ENCODE measurements at regions not wholly inside any gene's neighbourhood (a gene's known extent, or its start where the extent isn't known, plus 50 kb on each side); places are given as distances from the start of the nearest gene placed in this dataset.

DNA sequence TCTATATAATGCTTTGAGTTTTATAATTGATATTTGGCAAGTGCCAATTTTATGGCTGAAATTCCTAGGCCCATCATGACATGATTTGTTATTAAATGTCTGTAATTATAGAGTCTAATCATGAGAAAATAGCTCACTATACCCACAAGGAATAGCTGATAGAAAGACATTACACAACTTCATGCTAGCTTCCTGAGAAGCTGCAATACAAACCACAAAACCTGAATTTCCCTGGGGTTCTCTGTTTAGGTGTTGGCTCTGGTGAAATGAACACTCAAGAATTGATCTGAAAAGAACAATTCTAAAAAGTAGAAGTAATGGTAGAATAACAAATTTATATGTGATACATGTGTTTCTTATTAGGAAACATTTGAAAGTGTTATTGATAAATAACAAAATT lies 169.6 kb downstream of the GASK1B start:
- DNase-seq (ENCODE audit: insufficient read length, low spot score) (no peak), FAIRE-seq (no peak)
- no peak for TF ChIP-seq SPI1 (IDR thresholded peaks at IDR 0.05; ENCODE audit: low read depth, low read length)
- TF ChIP-seq TAF1 (IDR thresholded peaks at IDR 0.05; ENCODE audit: low read depth, low read length) = no peak
- TF ChIP-seq POLR2A (IDR thresholded peaks at IDR 0.05; ENCODE audit: low read depth, low read length) = no peak
- no peak for TF ChIP-seq POU2F2 (IDR thresholded peaks at IDR 0.05; ENCODE audit: low read depth, low read length)
- no peak for TF ChIP-seq POLR2AphosphoS5 (IDR thresholded peaks at IDR 0.05; ENCODE audit: low read depth, low read length)
- TF ChIP-seq PAX5 (IDR thresholded peaks at IDR 0.05; ENCODE audit: insufficient read depth, low read length, severe bottlenecking) = no peak

DNA sequence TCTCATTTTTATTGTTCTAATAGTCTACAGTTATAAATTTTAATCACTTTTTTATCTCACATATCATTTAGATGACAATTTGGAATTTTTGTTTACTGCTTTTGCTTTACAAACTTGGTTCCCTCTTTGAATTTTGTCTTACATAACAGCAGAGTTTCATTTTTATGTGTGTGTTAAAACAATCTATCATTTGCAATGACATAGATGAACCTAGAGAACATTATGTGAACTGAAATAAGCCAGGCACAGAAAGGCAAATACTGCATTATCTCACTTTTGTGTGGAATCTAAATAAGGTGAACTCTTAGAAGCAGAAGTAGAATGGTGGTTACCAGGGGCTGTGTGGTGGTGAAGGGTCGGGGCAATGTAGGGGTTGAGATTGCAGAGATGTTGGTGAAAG lies 170.7 kb downstream of the GASK1B start:
- DNase-seq (ENCODE audit: insufficient read length, low spot score) = no peak
- no peak for TF ChIP-seq POLR2A (IDR thresholded peaks at IDR 0.05; ENCODE audit: low read depth, low read length)
- no peak for TF ChIP-seq POLR2AphosphoS5 (IDR thresholded peaks at IDR 0.05; ENCODE audit: low read depth, low read length)
- no peak for FAIRE-seq

DNA sequence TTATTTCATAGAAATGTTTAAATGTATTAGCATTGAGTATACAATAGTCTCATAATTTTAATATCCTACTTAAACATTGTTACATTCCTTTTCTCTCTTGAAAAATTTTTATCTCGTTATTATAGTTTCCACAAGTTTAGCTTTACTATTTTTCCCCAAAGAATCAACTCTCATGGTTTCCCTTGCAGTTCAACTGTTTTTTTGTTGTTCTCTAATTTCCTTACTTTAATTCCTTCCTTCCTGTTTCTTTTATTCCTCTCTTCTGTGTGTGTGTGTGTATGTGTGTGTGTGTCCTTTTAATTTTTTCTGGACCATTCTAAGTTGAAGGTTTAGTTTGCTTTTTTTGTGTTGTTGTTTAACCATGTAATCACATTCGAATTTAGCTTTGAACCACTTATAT lies 171.1 kb downstream of the GASK1B start:
- no peak for TF ChIP-seq POLR2A (IDR thresholded peaks at IDR 0.05; ENCODE audit: low read depth, low read length)
- no peak for FAIRE-seq
- no peak for DNase-seq (ENCODE audit: insufficient read length, low spot score)

DNA sequence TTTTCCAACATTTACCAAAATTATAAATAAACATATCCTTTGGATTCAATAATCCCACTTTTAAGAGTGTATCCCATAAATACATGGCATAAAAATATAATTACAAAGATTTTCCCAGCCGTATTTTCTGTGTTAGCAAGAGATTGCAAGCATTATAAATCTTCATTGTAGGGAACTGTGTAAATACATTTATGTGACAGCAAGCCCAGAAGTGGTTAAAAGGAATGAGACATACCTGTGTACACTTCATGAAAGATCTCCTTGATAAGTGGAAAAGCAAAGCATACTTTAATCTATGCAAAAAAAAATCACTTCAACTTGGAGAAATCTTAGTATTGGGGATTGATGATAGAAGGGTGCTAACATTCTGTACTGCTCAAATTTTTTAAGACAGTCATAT lies 173.1 kb downstream of the GASK1B start:
- TF ChIP-seq PAX5 (IDR thresholded peaks at IDR 0.05; ENCODE audit: insufficient read depth, low read length, severe bottlenecking) (no peak), POLR2AphosphoS5 (IDR thresholded peaks at IDR 0.05; ENCODE audit: low read depth, low read length) (no peak), SPI1 (IDR thresholded peaks at IDR 0.05; ENCODE audit: low read depth, low read length) (no peak), TAF1 (IDR thresholded peaks at IDR 0.05; ENCODE audit: low read depth, low read length) (no peak), POLR2A (IDR thresholded peaks at IDR 0.05; ENCODE audit: low read depth, low read length) (no peak), POU2F2 (IDR thresholded peaks at IDR 0.05; ENCODE audit: low read depth, low read length) (no peak)
- DNase-seq (ENCODE audit: insufficient read length, low spot score) (no peak), FAIRE-seq (no peak)

DNA sequence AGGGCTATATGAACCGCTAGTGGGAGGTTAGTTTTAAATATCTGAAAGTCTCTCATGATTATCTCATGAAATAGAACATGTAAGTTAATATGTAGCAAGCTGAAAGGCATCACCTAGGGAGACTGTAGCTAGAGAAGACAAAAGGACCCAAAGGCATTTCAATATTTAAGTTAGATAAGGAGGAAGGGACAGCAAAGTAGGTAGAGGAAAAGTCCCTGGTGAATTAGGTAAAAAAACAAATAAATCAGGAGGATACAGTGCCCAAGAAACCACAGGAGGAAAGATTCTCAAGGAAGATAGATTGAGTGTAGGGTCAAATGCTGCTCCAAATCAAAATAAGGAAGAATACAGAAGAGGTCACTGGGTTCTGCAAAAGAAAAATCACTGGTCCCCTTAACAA lies 175.5 kb downstream of the GASK1B start:
- TF ChIP-seq POLR2AphosphoS5 (IDR thresholded peaks at IDR 0.05; ENCODE audit: low read depth, low read length) = no peak
- TF ChIP-seq SPI1 (IDR thresholded peaks at IDR 0.05; ENCODE audit: low read depth, low read length) = no peak
- TF ChIP-seq TAF1 (IDR thresholded peaks at IDR 0.05; ENCODE audit: low read depth, low read length) = no peak
- TF ChIP-seq POU2F2 (IDR thresholded peaks at IDR 0.05; ENCODE audit: low read depth, low read length) = no peak
- no peak for TF ChIP-seq PAX5 (IDR thresholded peaks at IDR 0.05; ENCODE audit: insufficient read depth, low read length, severe bottlenecking)
- TF ChIP-seq POLR2A (IDR thresholded peaks at IDR 0.05; ENCODE audit: low read depth, low read length) = no peak
- no peak for FAIRE-seq
- no peak for DNase-seq (ENCODE audit: insufficient read length, low spot score)

DNA sequence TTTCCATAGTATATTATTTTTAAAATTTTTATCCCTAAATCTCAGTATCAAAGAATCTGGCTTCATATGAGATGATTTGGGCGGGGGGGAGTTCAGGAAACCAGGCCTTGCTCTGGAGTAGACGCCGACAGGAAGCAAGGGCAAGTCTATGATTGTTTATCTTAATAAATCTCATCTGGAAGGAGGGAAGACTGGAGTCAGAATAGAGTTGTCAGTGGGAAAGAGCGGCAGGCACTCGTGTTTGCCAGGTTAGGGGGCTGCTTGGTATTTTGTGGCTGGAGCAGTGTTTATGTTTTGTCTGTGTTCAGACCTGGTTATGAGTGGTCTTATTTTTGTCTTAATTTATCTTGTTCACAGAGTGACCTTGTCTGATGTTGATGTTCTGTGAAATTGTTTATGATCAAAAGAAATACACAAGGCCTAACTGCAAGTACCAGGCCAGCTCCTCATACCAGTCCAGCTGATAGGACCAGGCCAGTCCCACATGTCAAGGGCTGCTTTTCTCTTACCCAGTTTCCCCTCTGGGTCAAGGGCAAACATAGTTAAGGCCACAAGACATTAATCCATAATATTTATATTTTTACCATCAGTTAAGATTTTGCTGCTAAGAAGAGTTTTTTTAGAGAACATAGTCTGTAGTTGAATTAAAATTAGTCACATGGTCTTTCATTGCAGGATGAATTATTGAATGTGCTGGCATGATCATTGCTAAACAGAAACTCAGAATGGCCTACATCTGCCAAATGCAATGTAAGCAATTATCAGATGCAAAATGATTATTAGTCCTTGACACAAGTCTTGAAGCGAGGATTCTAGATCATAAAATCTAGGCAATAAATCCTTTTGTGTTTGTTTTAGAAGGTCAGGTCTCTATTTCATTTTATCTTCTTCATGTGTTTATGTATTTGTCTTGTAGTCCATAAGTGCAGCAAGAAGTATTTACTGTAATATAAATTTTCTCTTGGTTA lies 176.5 kb downstream of the GASK1B start:
- FAIRE-seq (no peak), DNase-seq (ENCODE audit: insufficient read length, low spot score) (no peak)
- TF ChIP-seq POLR2AphosphoS5 (IDR thresholded peaks at IDR 0.05; ENCODE audit: low read depth, low read length) (no peak), TAF1 (IDR thresholded peaks at IDR 0.05; ENCODE audit: low read depth, low read length) (no peak), SPI1 (IDR thresholded peaks at IDR 0.05; ENCODE audit: low read depth, low read length) (no peak), POLR2A (IDR thresholded peaks at IDR 0.05; ENCODE audit: low read depth, low read length) (no peak), PAX5 (IDR thresholded peaks at IDR 0.05; ENCODE audit: insufficient read depth, low read length, severe bottlenecking) (no peak), POU2F2 (IDR thresholded peaks at IDR 0.05; ENCODE audit: low read depth, low read length) (no peak)

DNA sequence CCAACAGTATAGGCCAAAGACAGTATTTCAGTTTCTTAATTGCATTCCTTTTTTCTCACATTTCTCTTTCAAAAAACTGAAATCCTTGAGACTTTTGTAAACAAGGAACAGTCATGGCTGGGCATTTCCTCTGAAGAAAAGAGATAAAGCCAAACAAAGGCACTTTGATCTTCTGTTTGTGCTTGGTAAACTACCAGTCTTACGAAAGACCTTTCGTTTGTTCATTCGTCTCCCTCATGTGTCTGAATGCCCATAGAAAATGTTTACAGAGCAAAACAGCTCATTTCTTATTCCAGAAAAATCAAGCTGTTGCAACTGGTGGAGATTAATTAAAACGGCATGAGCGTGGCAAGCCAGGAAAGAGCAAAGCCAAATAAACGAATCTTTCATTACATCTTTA lies 178.0 kb downstream of the GASK1B start:
- no peak for TF ChIP-seq POLR2AphosphoS5 (IDR thresholded peaks at IDR 0.05; ENCODE audit: low read depth, low read length)
- no peak for TF ChIP-seq PAX5 (IDR thresholded peaks at IDR 0.05; ENCODE audit: insufficient read depth, low read length, severe bottlenecking)
- TF ChIP-seq POLR2A (IDR thresholded peaks at IDR 0.05; ENCODE audit: low read depth, low read length) = no peak
- no peak for TF ChIP-seq TAF1 (IDR thresholded peaks at IDR 0.05; ENCODE audit: low read depth, low read length)
- TF ChIP-seq POU2F2 (IDR thresholded peaks at IDR 0.05; ENCODE audit: low read depth, low read length) = no peak
- no peak for TF ChIP-seq SPI1 (IDR thresholded peaks at IDR 0.05; ENCODE audit: low read depth, low read length)
- FAIRE-seq (no peak), DNase-seq (ENCODE audit: insufficient read length, low spot score) (no peak)

DNA sequence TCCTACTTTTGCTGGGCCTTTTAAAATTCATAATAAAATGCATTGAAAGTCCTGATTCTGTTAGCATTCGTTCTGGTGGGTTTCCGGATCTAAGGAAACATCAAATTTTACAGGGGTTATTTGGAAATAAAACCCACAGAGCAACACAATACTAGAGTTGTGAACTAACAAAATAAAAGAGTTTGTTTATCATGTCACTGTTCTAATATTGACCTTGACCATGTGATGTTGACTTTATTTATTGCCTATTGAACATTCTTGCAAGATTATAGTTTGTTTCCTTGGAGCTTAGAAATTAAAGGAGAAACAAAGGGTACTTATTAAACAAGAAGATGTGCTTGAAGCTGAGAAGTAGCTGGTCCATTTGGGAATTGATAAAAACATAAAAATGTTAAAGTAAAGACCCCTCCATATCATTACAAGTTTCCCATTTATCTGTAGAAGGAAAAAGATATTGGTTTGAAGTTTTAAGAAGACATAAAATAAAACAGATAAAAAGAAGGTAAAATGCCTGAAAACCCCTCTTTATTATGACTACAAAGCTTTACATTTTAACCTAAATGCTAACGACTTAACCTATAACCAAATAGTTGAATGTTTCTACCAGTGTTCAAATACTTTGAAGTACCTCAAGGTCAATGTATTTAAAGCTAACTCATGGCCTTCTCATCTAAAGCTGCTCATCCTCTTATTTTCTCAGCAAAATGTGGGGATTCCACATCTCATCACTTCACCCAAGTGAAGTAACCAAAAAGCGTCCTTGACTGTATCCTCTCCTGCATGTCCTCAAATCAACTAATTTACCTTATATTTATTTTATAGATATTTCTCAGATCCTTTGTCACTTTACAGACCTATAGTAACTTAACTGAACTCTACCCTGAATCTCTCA lies 179.6 kb downstream of the GASK1B start:
- no peak for DNase-seq (ENCODE audit: insufficient read length, low spot score)
- no peak for TF ChIP-seq PAX5 (IDR thresholded peaks at IDR 0.05; ENCODE audit: insufficient read depth, low read length, severe bottlenecking)
- TF ChIP-seq TAF1 (IDR thresholded peaks at IDR 0.05; ENCODE audit: low read depth, low read length) = no peak
- TF ChIP-seq POLR2AphosphoS5 (IDR thresholded peaks at IDR 0.05; ENCODE audit: low read depth, low read length) = no peak
- no peak for FAIRE-seq

DNA sequence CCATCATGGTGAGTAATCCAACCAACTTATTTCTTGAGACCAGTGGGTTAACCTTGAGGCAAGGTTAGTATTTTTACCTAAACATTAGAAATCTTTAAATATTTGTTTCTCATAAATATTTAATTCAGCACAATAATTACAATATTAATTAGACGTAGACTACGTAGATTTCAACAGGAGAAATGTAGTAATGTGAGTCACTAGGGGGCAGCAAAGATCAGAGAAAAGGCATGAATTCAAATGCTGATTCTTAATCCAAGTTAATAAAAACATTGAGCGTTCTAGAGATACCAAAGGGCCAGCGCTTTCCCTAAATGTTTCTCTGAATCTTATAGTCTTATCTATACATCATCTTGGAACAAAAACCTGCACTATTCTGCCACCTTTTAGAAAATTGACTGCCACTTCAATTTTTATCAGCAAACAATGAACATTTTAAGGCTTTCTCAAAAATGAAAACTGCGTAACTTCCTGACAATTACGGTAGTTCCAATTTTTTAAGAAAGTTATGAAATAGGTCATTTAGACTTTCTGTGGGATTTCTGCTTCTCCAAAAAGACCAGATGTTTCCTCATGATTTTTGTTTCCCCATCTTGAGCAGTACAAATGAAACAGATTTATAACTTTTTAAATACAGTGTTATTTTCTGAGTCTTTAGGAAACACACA lies 180.7 kb downstream of the GASK1B start:
- DNase-seq (ENCODE audit: insufficient read length, low spot score) (no peak), FAIRE-seq (no peak)

More for the DNA sequence above, 180.7 kb downstream of the GASK1B start:
- no peak for TF ChIP-seq TAF1 (IDR thresholded peaks at IDR 0.05; ENCODE audit: low read depth, low read length)
- TF ChIP-seq POLR2AphosphoS5 (IDR thresholded peaks at IDR 0.05; ENCODE audit: low read depth, low read length) = no peak
